ENCODE measurements at regions not wholly inside any gene's neighbourhood (a gene's known extent, or its start where the extent isn't known, plus 50 kb on each side); places are given as distances from the start of the nearest gene placed in this dataset.

GRCh38 chr4:101655005-101655404, 135.5 kb upstream of the BANK1 start:
- H3K4me2 ChIP-seq (ENCODE audit: low read length), result no peak overlapping the region
- H2AFZ ChIP-seq, result no peak overlapping the region
- no peaks in the 10 kb centered on the region for H3K27me3 ChIP-seq (ENCODE audit: control insufficient read depth, insufficient read depth, low read length)
- no peaks in the 10 kb centered on the region for H3K9me3 ChIP-seq (ENCODE audit: control insufficient read depth, low read length)
- no peak overlapping the region for H3K27ac ChIP-seq
- no peak for TF ChIP-seq CTCF (IDR thresholded peaks at IDR 0.05)
- H3K79me2 ChIP-seq, result no peaks in the 10 kb centered on the region
- H3K4me1 ChIP-seq, result no peaks in the 10 kb centered on the region
- H3K4me3 ChIP-seq (ENCODE audit: low read depth, low read length), result no peak overlapping the region
- no peak overlapping the region for H3K9ac ChIP-seq
- no peaks in the 10 kb centered on the region for H3K36me3 ChIP-seq (ENCODE audit: control insufficient read depth, insufficient read depth, low read length)

- Histone ChIP-seq H3K36me3 (ENCODE audit: control insufficient read depth, insufficient read depth, low read length) (no peaks in the 10 kb centered on the region), H3K9ac (no peak overlapping the region), H3K4me2 (ENCODE audit: low read length) (no peak overlapping the region)
Measured at GRCh38 chr4:101651778-101652177, 138.8 kb upstream of the BANK1 start.

GRCh38 chr4:101649790-101650515, 140.6 kb upstream of the BANK1 start:
- no peak overlapping the region for H3K27ac ChIP-seq
- TF ChIP-seq CTCF (IDR thresholded peaks at IDR 0.05), result no peak

More at GRCh38 chr4:101651778-101652177, 138.8 kb upstream of the BANK1 start:
- no peak for TF ChIP-seq CTCF (IDR thresholded peaks at IDR 0.05)
- Histone ChIP-seq H3K79me2 (no peaks in the 10 kb centered on the region), H2AFZ (no peak overlapping the region), H3K27ac (no peak overlapping the region), H3K4me1 (no peaks in the 10 kb centered on the region), H3K9me3 (ENCODE audit: control insufficient read depth, low read length) (no peaks in the 10 kb centered on the region), H3K27me3 (ENCODE audit: control insufficient read depth, insufficient read depth, low read length) (no peaks in the 10 kb centered on the region), H3K4me3 (ENCODE audit: low read depth, low read length) (no peak overlapping the region)

DNA sequence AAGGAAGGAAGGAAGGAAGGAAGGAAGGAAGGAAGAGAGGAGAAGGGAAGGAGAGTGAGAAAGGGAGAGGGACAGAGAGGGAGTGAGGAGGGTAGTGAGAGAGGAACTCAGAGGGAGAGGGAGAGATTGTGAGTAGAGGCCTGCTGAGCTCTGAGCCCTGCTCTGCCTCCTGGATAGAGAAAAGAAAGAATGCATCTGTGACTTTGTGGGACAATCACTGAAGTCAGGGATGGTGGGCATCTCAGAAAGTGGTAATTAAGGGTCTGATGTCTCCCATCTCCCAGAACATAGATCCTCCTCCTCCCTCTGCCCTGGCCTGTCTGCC, 142.9 kb upstream of the BANK1 start:
- Histone ChIP-seq H2AFZ (no peak overlapping the region), H3K36me3 (ENCODE audit: control insufficient read depth, insufficient read depth, low read length) (no peaks in the 10 kb centered on the region), H3K9ac (no peak overlapping the region), H3K27ac (no peak overlapping the region), H3K27me3 (ENCODE audit: control insufficient read depth, insufficient read depth, low read length) (no peaks in the 10 kb centered on the region), H3K4me1 (no peaks in the 10 kb centered on the region), H3K4me3 (ENCODE audit: low read depth, low read length) (no peak overlapping the region), H3K9me3 (ENCODE audit: control insufficient read depth, low read length) (no peaks in the 10 kb centered on the region), H3K79me2 (no peaks in the 10 kb centered on the region), H3K4me2 (ENCODE audit: low read length) (no peak overlapping the region)
- TF ChIP-seq CTCF (IDR thresholded peaks at IDR 0.05), result no peak

More at GRCh38 chr4:101649790-101650515, 140.6 kb upstream of the BANK1 start:
- Histone ChIP-seq H3K4me3 (ENCODE audit: low read depth, low read length) (no peak overlapping the region), H3K27me3 (ENCODE audit: control insufficient read depth, insufficient read depth, low read length) (no peaks in the 10 kb centered on the region), H3K9ac (no peak overlapping the region), H3K9me3 (ENCODE audit: control insufficient read depth, low read length) (no peaks in the 10 kb centered on the region), H3K36me3 (ENCODE audit: control insufficient read depth, insufficient read depth, low read length) (no peaks in the 10 kb centered on the region), H2AFZ (no peak overlapping the region), H3K79me2 (no peaks in the 10 kb centered on the region), H3K4me1 (no peaks in the 10 kb centered on the region), H3K4me2 (ENCODE audit: low read length) (no peak overlapping the region)

GRCh38 chr4:101644516-101644915, 146.0 kb upstream of the BANK1 start:
- H3K9ac ChIP-seq, result no peak overlapping the region
- no peak overlapping the region for H3K27ac ChIP-seq
- H3K79me2 ChIP-seq, result no peaks in the 10 kb centered on the region
- H2AFZ ChIP-seq, result no peak overlapping the region
- no peaks in the 10 kb centered on the region for H3K9me3 ChIP-seq (ENCODE audit: control insufficient read depth, low read length)
- no peak overlapping the region for H3K4me2 ChIP-seq (ENCODE audit: low read length)
- H3K4me1 ChIP-seq, result no peaks in the 10 kb centered on the region
- no peaks in the 10 kb centered on the region for H3K27me3 ChIP-seq (ENCODE audit: control insufficient read depth, insufficient read depth, low read length)
- TF ChIP-seq CTCF (IDR thresholded peaks at IDR 0.05), result no peak
- no peak overlapping the region for H3K4me3 ChIP-seq (ENCODE audit: low read depth, low read length)
- no peaks in the 10 kb centered on the region for H3K36me3 ChIP-seq (ENCODE audit: control insufficient read depth, insufficient read depth, low read length)
